Hematopoietic multipotent progenitor cell treated with erythropoietin and hydrocortisone succinate and interleukin-3 and kit ligand, for 8 days (in vitro differentiated cells): ENCODE measurements at regions not wholly inside any gene's neighbourhood (a gene's known extent, or its start where the extent isn't known, plus 50 kb on each side); places are given as distances from the start of the nearest gene placed in this dataset.

ENCODE experiments used
- DNase-seq: peaks from one replicate; pipeline ENCODE4 v3.0.0-alpha.2; 2015

GRCh38 chr10:130230036-130230435 lies 93.8 kb downstream of the GLRX3 start:
- no peak for DNase-seq

GRCh38 chr10:130230611-130231010 lies 94.4 kb downstream of the GLRX3 start:
- no peak for DNase-seq

GRCh38 chr10:130231251-130231741 lies 95.1 kb downstream of the GLRX3 start:
- no peak for DNase-seq

- DNase-seq = no peak
Observed at GRCh38 chr10:130232166-130233034, 96.2 kb downstream of the GLRX3 start.

GRCh38 chr10:130233035-130233360 lies 96.8 kb downstream of the GLRX3 start:
- no peak for DNase-seq

- DNase-seq = no peak
Observed at GRCh38 chr10:130233426-130233825, 97.2 kb downstream of the GLRX3 start.

- no peak for DNase-seq
Observed at GRCh38 chr10:130234171-130234965, 98.2 kb downstream of the GLRX3 start.

- DNase-seq = no peak
Observed at GRCh38 chr10:130236711-130237110, 100.5 kb downstream of the GLRX3 start.

- no peak for DNase-seq
Observed at GRCh38 chr10:130240409-130240808, 104.2 kb downstream of the GLRX3 start.

- DNase-seq = no peak
Observed at GRCh38 chr10:130242513-130242912, 106.3 kb downstream of the GLRX3 start.

GRCh38 chr10:130243015-130243414 lies 106.8 kb downstream of the GLRX3 start:
- DNase-seq = no peak

- no peak for DNase-seq
Observed at GRCh38 chr10:130244031-130244927, 108.1 kb downstream of the GLRX3 start.

- no peak for DNase-seq
Observed at GRCh38 chr10:130244928-130245495, 108.8 kb downstream of the GLRX3 start.

- no peak for DNase-seq
Observed at GRCh38 chr10:130246113-130246512, 109.9 kb downstream of the GLRX3 start.

- DNase-seq = no peak
Observed at GRCh38 chr10:130250127-130250526, 113.9 kb downstream of the GLRX3 start.

GRCh38 chr10:130251766-130252165 lies 115.6 kb downstream of the GLRX3 start:
- DNase-seq = no peak

GRCh38 chr10:130254243-130254642 lies 118.1 kb downstream of the GLRX3 start:
- DNase-seq = no peak

- DNase-seq = no peak
Observed at GRCh38 chr10:130254662-130255061, 118.5 kb downstream of the GLRX3 start.

- no peak for DNase-seq
Observed at GRCh38 chr10:130255777-130256176, 119.6 kb downstream of the GLRX3 start.

GRCh38 chr10:130257897-130258296 lies 121.7 kb downstream of the GLRX3 start:
- DNase-seq = no peak

- DNase-seq = no peak
Observed at GRCh38 chr10:130259380-130259779, 123.2 kb downstream of the GLRX3 start.

GRCh38 chr10:130261306-130261705 lies 125.1 kb downstream of the GLRX3 start:
- DNase-seq = no peak

- no peak for DNase-seq
Observed at GRCh38 chr10:130261766-130262165, 125.6 kb downstream of the GLRX3 start.
